GM18519 (cell line): ENCODE measurements at regions not wholly inside any gene's neighbourhood (a gene's known extent, or its start where the extent isn't known, plus 50 kb on each side); places are given as distances from the start of the nearest gene placed in this dataset.
"Not testable (repeated sequence)": the region's sequence is repeated elsewhere in the genome, so short reads cannot be mapped to it uniquely, and the experiment has no call there.

ENCODE experiments used
- ATAC-seq: cut with Tn5 transposase; IDR thresholded peaks from one replicate; pipeline ENCODE4 v1.9.1; 2021; ENCODE audit warnings: mild to moderate bottlenecking, moderate library complexity; ENCODE audit not compliant: unreplicated experiment, low FRiP score

DNA sequence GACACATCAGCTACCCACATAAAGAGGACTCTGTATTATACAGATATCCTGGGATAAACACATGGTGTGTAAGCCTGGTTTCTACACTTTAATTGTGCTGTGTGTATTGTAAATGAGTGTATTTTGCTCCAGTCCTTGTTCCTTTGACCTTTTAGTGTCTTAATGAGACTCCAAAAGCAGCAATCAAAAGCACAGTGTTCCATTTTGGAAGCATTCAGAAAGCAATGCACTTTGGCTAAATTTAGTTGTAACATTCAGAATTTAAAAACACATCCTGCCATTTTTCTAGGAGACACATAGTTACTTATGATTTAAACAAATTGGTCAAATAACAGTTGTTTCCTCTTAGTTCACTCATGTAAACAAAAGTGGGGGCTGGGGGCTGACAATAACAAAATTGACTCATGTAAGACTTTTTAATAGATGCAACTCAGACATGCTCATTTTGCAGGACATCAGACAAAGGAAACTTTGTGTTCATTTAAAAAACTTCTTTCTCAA is 122.2 kb downstream of the GPR37 start:
- ATAC-seq = no peak

DNA sequence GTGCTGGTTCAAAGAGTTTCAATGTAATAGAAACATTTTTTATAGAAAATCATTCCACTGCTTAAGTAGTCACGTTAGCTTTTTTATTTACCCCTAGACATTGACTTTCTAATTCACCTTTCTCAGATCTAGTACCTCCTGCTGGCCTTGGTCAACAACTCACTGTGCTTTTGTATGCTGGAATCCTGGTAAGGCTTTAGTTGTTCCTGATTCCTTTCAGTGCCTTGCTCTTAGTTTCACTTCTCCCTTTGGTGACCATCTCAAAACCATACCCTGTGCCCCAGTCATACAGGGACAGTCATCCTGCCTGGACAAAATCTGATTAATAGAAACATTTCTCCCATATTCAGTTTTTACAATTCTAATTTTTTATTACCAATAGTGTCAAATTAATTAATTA is 130.2 kb downstream of the GPR37 start:
- ATAC-seq = no peak

DNA sequence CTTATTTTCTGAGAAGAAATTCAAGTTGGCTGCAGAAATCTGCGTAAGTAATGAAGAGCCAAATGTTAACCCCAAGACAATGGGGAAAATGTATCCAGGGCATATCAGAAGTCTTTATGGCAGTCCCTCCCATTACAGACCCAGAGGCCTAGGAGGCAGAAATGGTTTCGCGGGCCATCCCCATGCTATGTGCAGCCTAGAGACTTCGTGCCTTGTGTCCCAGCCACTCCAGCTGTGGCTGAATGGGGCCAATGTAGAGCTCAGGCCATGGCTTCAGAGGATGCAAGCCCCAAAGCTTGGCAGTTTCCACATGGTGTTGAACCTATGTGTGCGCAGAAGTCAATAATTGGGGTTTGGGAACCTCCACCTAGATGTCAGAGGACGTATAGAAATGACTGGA is 131.9 kb downstream of the GPR37 start:
- ATAC-seq = no peak

DNA sequence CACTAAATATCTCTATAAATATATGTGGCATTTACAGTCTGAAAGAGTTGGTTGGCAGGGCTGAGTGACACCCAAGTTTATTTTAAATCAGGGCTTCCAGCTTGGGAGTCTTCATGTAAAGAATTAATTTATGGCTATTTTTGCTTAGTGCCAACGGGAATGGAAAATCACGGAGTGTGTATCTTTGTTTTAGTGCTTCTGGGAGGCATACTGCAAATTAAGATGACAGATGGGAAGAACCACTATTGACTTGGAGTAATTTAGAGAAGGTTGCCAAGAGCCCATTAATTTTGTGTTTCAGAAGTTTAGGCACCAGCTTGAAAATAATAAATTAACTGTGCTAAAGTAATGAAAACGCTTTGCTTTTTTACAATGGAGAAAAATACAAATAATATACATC is 135.2 kb downstream of the GPR37 start:
- no peak for ATAC-seq

DNA sequence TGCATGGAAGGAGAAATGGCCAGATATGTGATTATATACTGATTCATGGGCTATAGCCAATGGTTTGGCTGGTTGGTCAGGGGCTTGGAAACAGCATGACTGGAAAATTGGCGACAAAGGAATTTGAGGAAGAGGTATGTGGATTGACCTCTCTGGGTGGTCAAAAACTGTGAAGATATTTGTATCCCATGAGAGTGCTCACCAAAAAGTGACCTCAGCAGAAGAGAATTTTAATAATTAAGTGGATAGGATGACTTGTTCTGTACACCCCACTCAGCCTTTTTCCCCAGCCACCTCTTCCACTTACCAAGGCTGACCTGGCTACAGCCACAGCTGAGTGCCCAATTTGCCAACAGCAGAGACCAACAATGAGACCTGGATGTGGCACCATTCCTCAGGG is 146.7 kb downstream of the GPR37 start:
- no peak for ATAC-seq

DNA sequence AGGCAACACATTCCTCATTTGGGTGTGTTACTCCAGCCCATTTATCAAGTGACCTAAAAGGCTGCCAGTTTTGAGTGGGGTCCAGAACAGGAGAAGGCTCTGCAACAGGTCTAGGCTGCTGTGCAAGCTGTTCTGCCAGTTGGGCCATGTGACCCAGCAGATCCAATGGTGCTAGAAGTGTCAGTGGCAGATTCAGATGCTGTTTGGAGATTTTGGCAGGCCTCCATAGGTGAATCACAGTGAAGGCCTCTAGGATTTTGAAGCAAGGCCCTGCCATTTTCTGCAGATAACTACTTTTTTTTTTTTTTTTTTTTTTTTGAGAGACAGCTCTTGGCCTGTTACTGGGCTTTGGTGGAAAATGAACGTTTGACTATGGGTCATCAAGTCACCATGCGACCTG is 147.5 kb downstream of the GPR37 start:
- ATAC-seq = not testable (repeated sequence)

DNA sequence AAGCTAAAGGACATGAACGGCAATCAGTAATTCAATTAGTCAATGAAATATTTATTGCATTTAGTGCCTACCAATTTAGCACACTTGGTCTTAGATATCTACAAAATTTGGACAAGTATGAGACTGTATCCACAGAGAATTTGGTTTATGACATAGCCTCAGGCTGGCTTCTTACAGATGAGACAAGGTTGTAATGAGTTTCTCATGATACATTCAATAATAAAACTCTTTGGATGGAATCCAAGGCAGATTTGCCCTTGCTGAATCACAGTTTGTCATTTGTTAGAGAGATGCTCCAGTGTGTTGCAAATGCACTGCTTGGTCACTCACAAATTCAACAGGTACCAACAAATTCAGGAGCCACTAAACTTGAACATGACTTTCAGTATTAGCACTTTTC is 162.5 kb downstream of the GPR37 start:
- no peak for ATAC-seq

DNA sequence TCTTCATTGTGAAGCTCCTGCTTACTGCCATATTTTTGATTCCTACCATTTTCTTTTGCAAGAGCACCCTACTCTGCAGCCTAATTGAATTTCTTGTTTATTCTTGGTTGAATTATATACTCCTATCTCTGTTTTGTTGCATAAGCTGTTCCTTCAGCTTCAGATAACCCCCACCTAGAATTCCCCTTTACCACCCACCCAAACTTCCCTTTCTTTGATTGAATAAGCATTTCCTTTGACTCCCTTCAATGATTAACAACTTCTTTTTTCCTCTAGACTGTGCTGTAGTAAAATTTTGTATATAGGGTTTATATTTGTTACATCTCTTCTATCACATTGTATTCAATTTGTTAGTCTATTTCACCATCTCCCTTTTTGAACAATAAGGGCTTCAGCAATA is 168.1 kb downstream of the GPR37 start:
- no peak for ATAC-seq

DNA sequence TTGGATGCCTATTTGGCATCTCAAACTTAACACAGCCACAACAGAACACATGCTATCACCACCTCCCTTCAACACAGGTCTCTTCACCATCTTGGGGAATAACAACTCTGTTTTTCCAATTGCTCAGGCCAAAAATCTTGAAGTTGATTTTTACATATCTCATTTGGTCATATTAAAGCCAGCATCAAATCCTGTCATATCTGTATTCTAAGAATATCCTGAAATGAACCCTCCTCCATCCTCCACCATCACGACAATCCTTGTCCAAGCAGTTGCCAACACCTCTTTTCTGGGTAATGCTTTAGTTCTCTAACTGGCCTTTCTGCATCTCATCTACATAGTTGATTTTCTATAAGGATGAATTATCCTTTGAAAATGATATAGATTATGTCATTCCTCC is 168.7 kb downstream of the GPR37 start:
- no peak for ATAC-seq

DNA sequence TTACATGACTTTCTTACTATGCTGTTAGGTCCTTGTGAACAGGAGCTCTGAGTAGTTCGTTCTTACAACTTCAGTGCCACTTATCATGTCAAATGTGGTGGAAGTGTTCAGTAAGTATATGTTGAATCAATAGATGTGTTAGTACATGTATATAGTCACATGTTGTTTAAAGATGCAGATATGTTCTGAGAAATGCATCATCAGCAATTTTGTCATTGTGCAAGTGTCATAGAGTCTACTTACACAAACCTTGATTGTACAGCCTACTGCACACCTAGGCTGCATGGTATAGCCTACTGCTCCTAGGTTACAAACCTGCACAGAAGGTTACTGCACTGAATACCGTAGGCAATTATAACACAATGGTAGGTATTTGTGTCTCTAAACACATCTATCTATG is 174.8 kb downstream of the GPR37 start:
- ATAC-seq = no peak

DNA sequence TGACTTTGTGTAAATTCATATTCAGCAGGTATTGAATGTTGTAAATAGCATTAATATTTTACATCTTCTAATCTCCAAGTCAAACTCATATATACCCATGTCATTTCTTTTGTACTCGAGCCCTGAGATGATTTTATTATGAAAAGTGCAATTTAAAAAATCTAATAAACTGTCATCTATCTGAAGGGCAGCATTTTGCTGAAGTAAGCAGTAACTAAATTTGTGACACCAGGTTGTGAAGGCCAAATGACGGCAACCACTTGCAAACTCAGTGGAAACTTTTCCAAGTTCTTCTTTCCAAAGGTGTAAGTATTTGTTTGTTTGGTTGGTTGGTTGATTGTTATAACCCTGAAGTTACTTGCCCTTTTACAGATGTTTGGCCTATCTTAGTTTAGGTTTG is 188.3 kb downstream of the GPR37 start:
- no peak for ATAC-seq

DNA sequence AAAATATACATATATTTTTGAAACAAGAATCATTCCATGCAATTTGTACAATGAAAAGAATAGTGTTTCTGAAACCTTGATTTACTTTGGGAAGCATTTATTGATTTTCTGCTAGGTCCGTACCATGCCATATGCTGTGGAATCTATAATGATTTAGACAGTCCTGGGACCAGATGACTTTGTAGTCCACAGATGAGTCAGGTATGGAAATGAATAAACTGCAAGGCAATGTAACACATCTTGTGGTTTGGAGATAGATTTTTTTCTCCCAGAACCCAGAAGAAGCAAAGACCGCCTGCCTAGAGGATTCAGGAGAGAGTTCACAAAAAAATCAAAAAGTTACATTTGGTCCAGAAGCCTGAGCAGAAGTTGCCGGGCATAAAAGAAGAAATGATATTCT is 190.4 kb downstream of the GPR37 start:
- no peak for ATAC-seq

DNA sequence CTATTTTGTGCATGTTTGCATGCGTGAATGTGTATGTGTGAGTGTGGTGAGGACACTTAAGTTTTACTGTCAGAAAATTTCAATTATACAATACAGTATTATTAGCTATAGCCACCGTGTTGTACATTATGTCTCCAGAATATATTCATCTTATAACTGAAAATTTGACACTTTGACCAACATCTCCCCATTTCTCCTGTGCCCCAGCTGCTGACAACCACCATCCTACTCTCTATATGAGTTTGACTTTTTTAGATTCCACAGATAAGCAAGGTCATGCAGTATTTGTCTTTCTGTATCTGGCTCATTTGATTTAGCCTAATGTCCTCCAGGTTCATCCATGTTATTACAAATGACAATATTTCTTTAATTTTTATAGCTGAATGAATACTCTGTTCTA is 195.0 kb downstream of the GPR37 start:
- no peak for ATAC-seq

DNA sequence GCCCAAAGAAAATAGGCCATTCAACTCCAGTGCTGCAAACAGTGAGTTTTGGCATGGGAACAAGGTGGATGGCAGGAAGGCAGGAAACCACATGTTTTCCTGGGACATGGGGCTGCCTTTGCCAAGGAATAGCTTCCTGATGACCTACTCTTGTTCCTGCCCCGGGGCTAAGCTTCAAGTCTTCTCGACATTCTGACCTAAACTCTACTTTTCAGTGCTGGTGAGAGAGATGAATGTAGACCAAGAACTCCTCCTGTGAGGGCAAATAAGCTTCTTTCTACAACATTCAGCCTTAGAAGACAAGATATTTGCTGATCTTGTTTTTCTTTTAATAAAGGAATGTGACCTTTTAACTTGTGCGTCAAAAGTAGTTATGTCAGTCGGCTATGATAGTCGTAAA is 199.0 kb downstream of the GPR37 start:
- ATAC-seq = no peak

DNA sequence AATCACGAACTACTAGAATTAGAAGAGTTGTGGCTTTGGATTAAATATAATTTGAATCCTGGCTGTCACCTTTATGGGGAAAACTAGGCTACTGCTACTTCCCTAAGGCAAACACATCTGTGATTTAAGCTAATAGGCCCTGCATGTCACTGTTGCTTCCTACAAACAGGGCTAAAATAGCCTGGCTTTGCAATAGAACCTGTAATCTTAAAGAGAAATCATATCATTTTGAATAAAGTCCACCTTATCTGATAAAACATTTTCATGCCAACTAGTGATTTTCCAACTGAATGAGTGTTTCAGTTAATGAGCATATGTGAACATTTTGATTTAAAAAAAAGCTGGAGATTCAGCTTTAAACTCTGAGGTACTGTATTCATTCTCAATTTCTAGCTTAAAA is 208.0 kb downstream of the GPR37 start:
- no peak for ATAC-seq

DNA sequence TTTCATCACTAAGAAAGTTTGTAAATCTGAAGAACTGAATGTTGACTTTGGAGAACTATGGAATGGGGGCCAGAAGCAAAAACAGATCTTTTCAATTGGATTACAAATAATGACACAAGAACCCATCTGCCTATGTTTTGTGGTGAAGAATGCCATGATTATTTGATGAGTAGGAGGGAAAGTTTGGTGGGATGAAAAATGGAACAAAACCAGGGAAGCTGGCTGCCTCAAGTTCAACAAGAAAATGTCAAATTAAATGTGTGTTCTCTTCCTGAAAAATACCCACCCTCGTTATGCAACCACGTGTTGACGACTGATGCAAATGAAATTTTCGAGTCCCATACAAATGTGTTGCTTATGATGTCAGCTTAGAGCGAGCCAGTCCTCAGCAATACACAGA is 208.5 kb downstream of the GPR37 start:
- ATAC-seq = no peak

DNA sequence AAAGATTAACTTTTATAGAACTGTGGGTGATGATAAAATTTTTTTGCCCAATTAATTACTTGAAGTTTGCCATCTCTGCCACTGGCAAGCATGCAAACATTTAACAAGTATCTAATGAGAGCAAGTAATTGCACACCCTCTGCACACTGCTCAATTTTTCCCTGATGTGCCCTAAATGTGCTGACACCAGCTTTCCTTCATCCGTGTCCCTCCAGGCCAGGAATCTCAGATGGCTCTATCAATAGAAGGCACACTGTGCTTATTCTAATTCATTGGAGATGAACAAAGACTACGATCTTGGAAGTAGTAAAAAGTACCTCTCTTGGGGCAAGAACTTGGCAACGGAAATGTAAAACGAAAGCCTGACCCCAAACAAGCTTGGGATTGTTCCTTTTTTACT is 212.1 kb downstream of the GPR37 start:
- no peak for ATAC-seq

DNA sequence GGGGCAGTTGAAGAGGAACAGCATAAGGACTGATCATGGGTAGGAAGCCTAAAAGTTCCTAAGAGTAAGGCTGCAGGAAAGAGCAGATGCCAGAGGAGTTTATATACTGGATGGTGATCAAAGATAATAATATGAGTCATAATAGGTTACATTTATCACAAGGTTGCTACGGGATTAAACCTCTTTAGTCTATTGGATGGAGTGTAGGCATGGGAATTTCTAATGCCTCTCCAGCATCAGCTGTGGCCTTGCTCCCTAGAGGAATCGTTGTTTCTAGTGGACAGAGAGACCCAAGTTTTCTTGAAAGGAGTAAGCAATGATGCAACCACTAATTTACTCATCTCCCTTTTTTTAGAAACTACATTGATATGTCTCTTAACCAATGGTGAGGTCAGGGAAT is 213.4 kb downstream of the GPR37 start:
- ATAC-seq = no peak

DNA sequence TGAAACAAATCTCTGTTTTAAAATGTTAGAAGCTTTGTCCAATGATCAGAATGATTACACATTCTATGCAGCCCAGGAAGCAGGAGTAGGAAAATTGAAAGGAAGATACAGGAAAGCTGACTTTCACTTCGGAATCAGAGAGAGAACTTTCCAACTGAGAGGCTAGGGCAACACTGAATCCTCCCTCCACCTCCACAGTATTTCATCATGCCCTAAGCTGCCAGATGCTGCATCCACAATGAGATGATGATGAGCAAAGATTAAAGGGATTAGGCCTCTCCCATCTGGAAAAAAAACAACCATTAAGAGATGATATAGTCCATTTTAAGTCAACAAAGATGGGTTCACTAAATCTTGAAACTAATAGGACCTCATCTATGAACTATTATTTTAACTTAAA is 215.6 kb downstream of the GPR37 start:
- no peak for ATAC-seq

DNA sequence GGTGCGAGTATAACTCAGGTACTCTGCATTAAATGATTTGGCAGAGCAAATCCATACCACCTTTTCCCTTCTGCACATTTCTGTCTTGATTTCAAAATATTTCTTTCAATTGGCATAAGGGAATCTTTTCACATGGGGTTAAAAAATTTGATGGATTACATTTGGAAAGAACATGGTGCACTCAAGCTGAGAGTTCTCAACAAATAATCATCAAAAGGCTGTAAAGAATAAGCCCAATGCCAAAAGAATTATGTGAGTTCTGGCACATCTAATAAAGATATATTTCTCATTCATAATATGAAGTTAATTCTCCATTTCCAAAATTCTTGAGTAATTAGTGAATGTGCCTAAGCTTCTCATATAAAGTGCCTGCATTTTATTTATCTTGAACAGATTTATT is 223.1 kb downstream of the GPR37 start:
- ATAC-seq = no peak

DNA sequence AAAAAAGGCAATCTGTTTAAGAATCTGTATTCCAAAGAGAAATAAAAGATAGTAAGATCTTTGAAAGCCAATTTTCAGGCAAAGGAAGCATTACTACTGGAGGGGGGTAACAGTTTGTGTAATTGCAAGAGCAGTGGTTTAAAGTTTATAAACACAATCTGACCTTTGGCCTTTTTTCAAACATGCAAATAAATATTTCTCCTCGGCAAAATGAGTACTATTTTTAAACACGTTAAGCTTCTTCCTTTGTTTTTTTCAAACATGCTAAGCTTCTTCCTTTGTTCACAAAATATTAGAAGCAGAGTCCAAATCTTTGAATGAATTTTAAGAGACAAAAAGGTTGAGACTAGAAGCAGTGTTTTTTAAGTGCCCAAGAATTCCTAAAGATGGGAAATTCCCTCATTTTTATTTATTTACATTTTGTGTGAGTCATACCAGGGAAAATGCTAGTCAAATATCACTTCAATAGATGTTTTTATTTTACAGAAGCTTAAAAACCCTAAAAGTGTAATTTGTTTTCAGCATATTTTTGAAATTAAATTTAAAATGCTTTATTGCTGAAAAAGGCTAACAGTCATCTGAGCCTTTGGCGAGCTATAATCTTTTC is 229.3 kb downstream of the GPR37 start:
- ATAC-seq = no peak

DNA sequence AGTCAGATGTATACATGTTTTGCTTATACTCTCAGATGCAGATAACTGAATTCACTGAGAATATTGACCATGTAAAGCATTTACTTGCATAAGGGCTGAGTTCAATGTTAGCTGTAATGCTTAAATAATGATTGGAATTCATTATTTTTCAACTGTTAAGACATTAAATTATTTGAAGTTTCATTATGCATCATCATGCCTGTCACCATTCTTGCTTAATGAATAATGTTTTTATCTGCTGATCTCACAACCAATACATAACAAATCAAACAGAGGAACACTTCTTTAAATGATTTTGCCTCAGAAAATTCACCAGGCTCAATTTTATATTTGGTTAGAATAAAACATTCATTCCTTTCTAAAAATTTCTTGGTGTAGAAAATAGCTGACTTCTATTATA is 233.4 kb downstream of the GPR37 start:
- ATAC-seq = no peak

DNA sequence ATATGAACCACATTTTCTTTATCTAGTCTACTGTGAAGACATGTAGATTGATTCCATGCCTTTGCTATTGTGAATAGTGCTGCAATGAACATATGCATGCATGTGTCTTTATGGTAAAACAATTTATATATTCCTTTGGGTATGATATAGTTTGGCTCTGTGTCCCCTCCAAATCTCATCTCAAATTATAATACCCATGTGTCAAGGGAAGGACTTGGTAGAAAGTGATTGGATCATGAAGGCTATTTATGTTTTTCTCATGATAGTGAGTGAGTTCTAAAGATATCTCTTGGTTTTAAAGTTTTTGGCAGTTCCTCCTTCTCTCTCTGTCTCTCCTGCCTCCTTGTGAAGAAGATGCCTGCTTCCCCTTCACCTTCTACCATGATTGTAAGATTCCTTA is 248.7 kb downstream of the GPR37 start:
- no peak for ATAC-seq
